ENCODE measurements at regions not wholly inside any gene's neighbourhood (a gene's known extent, or its start where the extent isn't known, plus 50 kb on each side); places are given as distances from the start of the nearest gene placed in this dataset.

- TF ChIP-seq CTCF (IDR thresholded peaks at IDR 0.05; ENCODE audit: low read depth, low read length) = no peak
- no peak overlapping the region for H3K27ac ChIP-seq
- no peak overlapping the region for H3K4me3 ChIP-seq (ENCODE audit: low read depth, low read length)
- H3K36me3 ChIP-seq = no peaks in the 10 kb centered on the region
- no peak for DNase-seq
- no peaks in the 10 kb centered on the region for H3K27me3 ChIP-seq (ENCODE audit: insufficient read depth, low read depth, severe bottlenecking)
- no peaks in the 10 kb centered on the region for H3K9me3 ChIP-seq (ENCODE audit: severe bottlenecking)
These were observed 81.4 kb downstream of the ACAA2 start for GRCh38 chr18:49731860-49732311.

DNA sequence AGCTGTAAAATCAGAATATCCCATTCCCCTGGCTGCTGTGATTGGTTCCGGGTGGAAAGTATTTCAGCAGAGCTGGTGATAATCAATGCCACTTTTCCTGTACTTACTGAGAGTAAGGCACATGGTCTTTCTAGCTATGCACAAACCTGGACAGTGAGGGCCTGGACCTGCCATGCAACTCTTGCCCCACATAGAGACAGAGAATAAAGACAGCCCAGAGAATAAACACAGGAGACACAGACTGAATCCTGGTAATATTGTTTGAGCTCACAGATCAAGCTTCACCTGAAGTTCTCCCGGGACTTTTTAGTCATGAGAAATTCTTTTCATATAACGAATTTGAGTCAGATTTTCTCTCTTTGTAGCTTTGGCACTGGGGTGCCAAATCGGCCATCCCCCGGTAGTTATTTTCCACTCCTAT is 81.9 kb downstream of the ACAA2 start:
- no peak overlapping the region for H3K27ac ChIP-seq
- no peaks in the 10 kb centered on the region for H3K36me3 ChIP-seq
- no peak for TF ChIP-seq CTCF (IDR thresholded peaks at IDR 0.05; ENCODE audit: low read depth, low read length)
- no peaks in the 10 kb centered on the region for H3K27me3 ChIP-seq (ENCODE audit: insufficient read depth, low read depth, severe bottlenecking)
- DNase-seq = no peak
- no peak overlapping the region for H3K4me3 ChIP-seq (ENCODE audit: low read depth, low read length)
- H3K9me3 ChIP-seq (ENCODE audit: severe bottlenecking) = no peaks in the 10 kb centered on the region

DNA sequence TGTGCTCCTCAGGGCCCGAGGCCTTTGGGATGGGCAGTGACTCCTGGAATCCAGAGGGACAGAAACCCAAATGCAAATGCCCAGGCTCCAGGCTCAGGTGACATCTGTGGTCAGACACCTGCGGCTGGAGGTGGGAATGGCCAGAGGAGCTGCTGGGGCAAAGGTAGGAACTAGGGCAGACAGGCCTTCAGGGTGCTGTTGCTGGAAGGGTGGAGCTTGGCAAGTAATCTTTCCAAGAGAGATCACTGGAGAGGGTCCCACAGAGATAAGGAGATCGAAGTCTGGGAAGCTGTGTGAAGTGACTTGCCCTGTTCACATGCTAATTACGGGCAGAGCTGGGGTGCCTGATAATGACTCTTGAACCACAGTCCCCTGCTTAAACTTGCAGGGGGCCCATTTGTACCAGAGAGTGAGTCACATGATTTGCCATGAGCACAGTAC is 82.4 kb downstream of the ACAA2 start:
- Histone ChIP-seq H3K27ac (no peak overlapping the region), H3K4me3 (ENCODE audit: low read depth, low read length) (no peak overlapping the region), H3K36me3 (no peaks in the 10 kb centered on the region), H3K9me3 (ENCODE audit: severe bottlenecking) (no peaks in the 10 kb centered on the region), H3K27me3 (ENCODE audit: insufficient read depth, low read depth, severe bottlenecking) (no peaks in the 10 kb centered on the region)
- TF ChIP-seq CTCF (IDR thresholded peaks at IDR 0.05; ENCODE audit: low read depth, low read length) = no peak
- DNase-seq = no peak

DNA sequence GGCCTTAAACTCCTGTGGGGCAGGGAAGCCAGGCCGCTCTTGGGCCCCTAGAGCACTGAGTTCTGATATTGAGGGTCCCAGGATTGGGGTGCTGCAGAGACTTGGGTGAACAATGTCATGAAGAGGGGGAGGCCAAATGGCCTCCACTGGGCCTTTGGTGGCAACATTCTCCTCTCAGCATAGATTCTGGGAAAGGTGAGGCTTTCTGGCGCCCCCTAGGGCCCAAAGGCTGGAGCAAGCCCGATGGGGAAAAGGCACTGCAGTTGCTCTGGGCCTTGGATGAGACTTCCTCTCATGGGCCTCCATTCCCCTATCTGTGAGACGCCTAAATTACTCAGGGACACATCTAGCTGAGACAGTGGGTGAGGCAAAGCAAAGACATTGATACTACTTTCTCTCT is 84.8 kb downstream of the ACAA2 start:
- no peaks in the 10 kb centered on the region for H3K9me3 ChIP-seq (ENCODE audit: severe bottlenecking)
- no peaks in the 10 kb centered on the region for H3K36me3 ChIP-seq
- H3K27me3 ChIP-seq (ENCODE audit: insufficient read depth, low read depth, severe bottlenecking) = no peaks in the 10 kb centered on the region
- peak; percentile 94 for TF ChIP-seq CTCF (IDR thresholded peaks at IDR 0.05; ENCODE audit: low read depth, low read length)
- DNase-seq = peak; percentile 83
- no peak overlapping the region for H3K4me3 ChIP-seq (ENCODE audit: low read depth, low read length)
- H3K27ac ChIP-seq = no peak overlapping the region

GRCh38 chr18:49727816-49728215 is 85.5 kb downstream of the ACAA2 start:
- no peaks in the 10 kb centered on the region for H3K27me3 ChIP-seq (ENCODE audit: insufficient read depth, low read depth, severe bottlenecking)
- H3K36me3 ChIP-seq = no peaks in the 10 kb centered on the region
- no peaks in the 10 kb centered on the region for H3K9me3 ChIP-seq (ENCODE audit: severe bottlenecking)
- no peak for TF ChIP-seq CTCF (IDR thresholded peaks at IDR 0.05; ENCODE audit: low read depth, low read length)
- H3K4me3 ChIP-seq (ENCODE audit: low read depth, low read length) = no peak overlapping the region
- H3K27ac ChIP-seq = no peak overlapping the region
- DNase-seq = no peak

DNA sequence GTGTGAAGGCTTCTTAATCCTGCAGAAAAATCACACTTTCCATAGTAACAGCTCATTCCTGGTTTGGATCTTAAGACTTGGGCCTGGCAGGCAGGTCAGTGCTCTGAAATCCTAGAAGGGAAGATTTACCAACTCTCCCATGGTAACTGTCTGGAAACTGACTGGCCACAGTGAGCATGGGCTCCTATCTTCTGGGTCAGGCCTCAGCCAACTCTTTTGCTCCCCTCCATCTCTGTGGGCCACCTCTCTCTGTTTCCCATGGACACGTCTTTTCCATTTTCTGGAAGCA is 86.7 kb downstream of the ACAA2 start:
- H3K4me3 ChIP-seq (ENCODE audit: low read depth, low read length) = no peak overlapping the region
- DNase-seq = no peak
- no peak for TF ChIP-seq CTCF (IDR thresholded peaks at IDR 0.05; ENCODE audit: low read depth, low read length)
- H3K9me3 ChIP-seq (ENCODE audit: severe bottlenecking) = no peaks in the 10 kb centered on the region
- H3K36me3 ChIP-seq = no peaks in the 10 kb centered on the region
- H3K27me3 ChIP-seq (ENCODE audit: insufficient read depth, low read depth, severe bottlenecking) = no peaks in the 10 kb centered on the region
- H3K27ac ChIP-seq = no peak overlapping the region

Measured in WERI-Rb-1 (cell line).